ENCODE measurements at regions not wholly inside any gene's neighbourhood (a gene's known extent, or its start where the extent isn't known, plus 50 kb on each side); places are given as distances from the start of the nearest gene placed in this dataset.

- TF ChIP-seq CTCF (IDR thresholded peaks at IDR 0.05): no peak
- DNase-seq (ENCODE audit: low spot score): no peak
- Histone ChIP-seq H3K27ac (peak overlapping the region in 1 of 2 donors; percentile 40), H3K4me3 (no peak overlapping the region)
These were observed 245.7 kb downstream of the WDR11 start for GRCh38 chr10:121096617-121097431.

- no peak overlapping the region for H3K27ac ChIP-seq
- H3K4me3 ChIP-seq: no peak overlapping the region
- no peak for TF ChIP-seq CTCF (IDR thresholded peaks at IDR 0.05)
- no peak for DNase-seq (ENCODE audit: low spot score)
These were observed 247.0 kb downstream of the WDR11 start for GRCh38 chr10:121098211-121098610.

DNA sequence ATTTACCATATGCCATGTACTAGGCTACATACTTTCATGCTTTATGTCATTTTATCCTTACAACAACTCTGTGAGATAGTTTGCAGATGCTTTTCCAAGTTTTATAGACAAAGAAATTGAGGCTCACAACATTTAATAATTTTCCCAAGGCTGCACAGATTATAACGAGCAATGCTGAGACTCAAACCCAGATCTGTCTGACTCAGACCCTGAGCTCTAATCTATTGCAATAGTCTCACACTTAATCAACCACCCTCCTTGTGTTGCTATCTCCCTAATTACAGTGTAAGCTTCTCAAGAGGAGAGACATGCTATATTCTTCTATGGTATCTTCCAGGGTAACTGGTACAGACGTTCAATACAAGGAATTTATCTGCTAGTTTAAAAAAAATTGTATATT lies 247.6 kb downstream of the WDR11 start:
- DNase-seq (ENCODE audit: low spot score): no peak
- no peak overlapping the region for H3K4me3 ChIP-seq
- TF ChIP-seq CTCF (IDR thresholded peaks at IDR 0.05): no peak

DNA sequence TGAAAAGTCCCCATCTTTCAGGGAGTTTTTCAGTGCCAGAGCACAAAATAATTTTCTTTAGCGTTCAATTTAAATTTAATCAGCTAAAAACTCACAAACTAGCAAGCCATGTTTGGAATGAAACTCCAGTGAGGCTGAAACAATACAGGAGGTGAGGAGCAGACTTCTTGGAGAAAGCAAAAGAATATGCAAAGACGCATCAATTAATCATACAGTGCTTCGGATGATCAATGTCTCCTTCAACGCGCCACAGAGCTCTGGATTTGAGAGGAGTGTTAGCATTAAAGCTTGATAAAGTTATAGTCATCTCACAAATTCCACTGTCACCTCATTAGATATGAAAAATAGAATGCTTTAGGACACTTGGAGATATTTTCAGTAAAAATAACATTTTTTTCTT lies 248.0 kb downstream of the WDR11 start:
- Histone ChIP-seq H3K4me3 (no peak overlapping the region), H3K27ac (no peak overlapping the region)
- no peak for TF ChIP-seq CTCF (IDR thresholded peaks at IDR 0.05)
- DNase-seq (ENCODE audit: low spot score): no peak

More for the DNA sequence above, 247.6 kb downstream of the WDR11 start:
- H3K27ac ChIP-seq: no peak overlapping the region

GRCh38 chr10:121099592-121099991 lies 248.4 kb downstream of the WDR11 start:
- Histone ChIP-seq H3K27ac (no peak overlapping the region), H3K4me3 (no peak overlapping the region)
- no peak for TF ChIP-seq CTCF (IDR thresholded peaks at IDR 0.05)
- DNase-seq (ENCODE audit: low spot score): no peak

DNA sequence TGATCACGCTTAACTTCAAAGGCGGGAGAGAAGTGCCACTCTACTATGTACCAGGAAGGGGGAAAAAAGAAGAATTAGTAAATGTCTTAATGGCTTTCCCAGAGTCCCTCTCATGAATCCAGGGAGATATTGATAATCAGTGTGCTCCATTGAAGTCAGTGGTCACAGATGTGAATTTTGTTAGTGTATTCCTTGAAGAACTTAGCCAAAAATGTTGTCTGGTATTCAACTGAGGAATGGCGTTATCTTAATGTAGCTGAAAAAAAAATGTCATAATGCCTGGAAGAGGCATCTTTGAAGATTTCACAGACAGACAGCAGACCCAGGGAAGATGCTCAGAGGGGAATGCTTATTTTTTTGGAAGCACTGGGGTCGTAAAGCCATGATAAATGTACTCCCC lies 250.4 kb downstream of the WDR11 start:
- H3K4me3 ChIP-seq: no peak overlapping the region
- no peak for DNase-seq (ENCODE audit: low spot score)

More for the DNA sequence above, 250.4 kb downstream of the WDR11 start:
- TF ChIP-seq CTCF (IDR thresholded peaks at IDR 0.05): no peak
- H3K27ac ChIP-seq: no peak overlapping the region
